C4-2B (cell line): ENCODE measurements at regions not wholly inside any gene's neighbourhood (a gene's known extent, or its start where the extent isn't known, plus 50 kb on each side); places are given as distances from the start of the nearest gene placed in this dataset.

Source experiments
- ZFX ChIP-seq: fragments of 450-650 bp; IDR thresholded peaks from 2 replicates; pipeline ENCODE4 v1.6.1; 2017
- TF ChIP-seq, protein P1 (sequence below): fragments of 450-650 bp; conservative IDR thresholded peaks from 2 replicates; pipeline ENCODE4 v1.5.1; 2017; ENCODE audit warnings: mild to moderate bottlenecking

DNA sequence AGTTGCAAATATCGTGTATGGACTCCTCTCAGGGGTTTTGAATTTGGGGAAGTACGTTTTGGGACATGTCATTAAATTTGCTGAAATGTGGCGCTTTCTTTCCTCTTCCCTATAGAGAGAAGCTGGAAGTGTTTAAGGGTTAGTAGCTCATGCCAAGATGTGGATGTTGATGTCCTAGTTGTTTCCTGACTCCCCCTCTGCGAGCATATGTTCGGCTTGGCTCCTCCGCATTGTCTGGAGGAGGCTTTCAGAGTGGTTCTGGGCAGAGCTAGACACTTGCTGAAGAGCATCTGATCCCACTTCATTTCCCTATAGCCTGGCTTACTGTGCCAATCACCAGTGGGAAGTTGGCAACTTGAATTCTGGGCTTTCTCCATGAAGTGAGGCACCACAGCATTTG lies 347.4 kb upstream of the B3GALT2 start:
- TF ChIP-seq, protein P1, sequence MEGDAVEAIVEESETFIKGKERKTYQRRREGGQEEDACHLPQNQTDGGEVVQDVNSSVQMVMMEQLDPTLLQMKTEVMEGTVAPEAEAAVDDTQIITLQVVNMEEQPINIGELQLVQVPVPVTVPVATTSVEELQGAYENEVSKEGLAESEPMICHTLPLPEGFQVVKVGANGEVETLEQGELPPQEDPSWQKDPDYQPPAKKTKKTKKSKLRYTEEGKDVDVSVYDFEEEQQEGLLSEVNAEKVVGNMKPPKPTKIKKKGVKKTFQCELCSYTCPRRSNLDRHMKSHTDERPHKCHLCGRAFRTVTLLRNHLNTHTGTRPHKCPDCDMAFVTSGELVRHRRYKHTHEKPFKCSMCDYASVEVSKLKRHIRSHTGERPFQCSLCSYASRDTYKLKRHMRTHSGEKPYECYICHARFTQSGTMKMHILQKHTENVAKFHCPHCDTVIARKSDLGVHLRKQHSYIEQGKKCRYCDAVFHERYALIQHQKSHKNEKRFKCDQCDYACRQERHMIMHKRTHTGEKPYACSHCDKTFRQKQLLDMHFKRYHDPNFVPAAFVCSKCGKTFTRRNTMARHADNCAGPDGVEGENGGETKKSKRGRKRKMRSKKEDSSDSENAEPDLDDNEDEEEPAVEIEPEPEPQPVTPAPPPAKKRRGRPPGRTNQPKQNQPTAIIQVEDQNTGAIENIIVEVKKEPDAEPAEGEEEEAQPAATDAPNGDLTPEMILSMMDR: no peak
- TF ChIP-seq ZFX: no peak
